ENCODE measurements at regions not wholly inside any gene's neighbourhood (a gene's known extent, or its start where the extent isn't known, plus 50 kb on each side); places are given as distances from the start of the nearest gene placed in this dataset.
A peak's percentile ranks its signal among the peaks of the same experiment; 100 is the strongest.

- TF ChIP-seq CTCF (IDR thresholded peaks at IDR 0.05) = no peak
- no peaks in the 10 kb centered on the region for H3K4me1 ChIP-seq
- no peaks in the 10 kb centered on the region for H3K9me3 ChIP-seq
- intact Hi-C loops (cut with DNase I) = no loop called here
- no peaks in the 10 kb centered on the region for H3K27me3 ChIP-seq
- DNase-seq (no peak), ATAC-seq (peak; percentile 62)
- no peak overlapping the region for H3K27ac ChIP-seq
- H3K4me3 ChIP-seq = no peak overlapping the region
- H3K36me3 ChIP-seq = no peaks in the 10 kb centered on the region
Measured at GRCh38 chr6:163688739-163689362, 274.3 kb downstream of the QKI start.

- DNase-seq (no peak), ATAC-seq (no peak)
- intact Hi-C loops (cut with DNase I) = no loop called here
- H3K36me3 ChIP-seq = no peaks in the 10 kb centered on the region
- no peaks in the 10 kb centered on the region for H3K9me3 ChIP-seq
- no peak overlapping the region for H3K27ac ChIP-seq
- no peak overlapping the region for H3K4me3 ChIP-seq
- H3K27me3 ChIP-seq = no peaks in the 10 kb centered on the region
- no peak for TF ChIP-seq CTCF (IDR thresholded peaks at IDR 0.05)
- no peaks in the 10 kb centered on the region for H3K4me1 ChIP-seq
Measured at GRCh38 chr6:163687075-163687474, 272.6 kb downstream of the QKI start.

- Histone ChIP-seq H3K4me1 (no peaks in the 10 kb centered on the region), H3K36me3 (no peaks in the 10 kb centered on the region), H3K9me3 (no peaks in the 10 kb centered on the region), H3K27me3 (no peaks in the 10 kb centered on the region), H3K27ac (no peak overlapping the region), H3K4me3 (no peak overlapping the region)
- ATAC-seq = no peak
- no peak for DNase-seq
- intact Hi-C loops (cut with DNase I) = no loop called here
- TF ChIP-seq CTCF (IDR thresholded peaks at IDR 0.05) = no peak
Measured at GRCh38 chr6:163686301-163686700, 271.8 kb downstream of the QKI start.

GRCh38 chr6:163683105-163683622 is 268.6 kb downstream of the QKI start:
- intact Hi-C loops (cut with DNase I) = no loop called here

GRCh38 chr6:163679753-163680152 is 265.2 kb downstream of the QKI start:
- TF ChIP-seq CTCF (IDR thresholded peaks at IDR 0.05) = no peak
- no peaks in the 10 kb centered on the region for H3K27me3 ChIP-seq
- H3K27ac ChIP-seq = no peak overlapping the region
- H3K4me1 ChIP-seq = no peaks in the 10 kb centered on the region
- H3K36me3 ChIP-seq = no peaks in the 10 kb centered on the region
- no peak overlapping the region for H3K4me3 ChIP-seq
- no peak for DNase-seq
- no peaks in the 10 kb centered on the region for H3K9me3 ChIP-seq
- ATAC-seq = no peak
- intact Hi-C loops (cut with DNase I) = no loop called here

More at GRCh38 chr6:163683105-163683622, 268.6 kb downstream of the QKI start:
- no peaks in the 10 kb centered on the region for H3K36me3 ChIP-seq
- ATAC-seq (no peak), DNase-seq (no peak)
- no peaks in the 10 kb centered on the region for H3K9me3 ChIP-seq
- H3K27ac ChIP-seq = no peak overlapping the region
- H3K4me1 ChIP-seq = no peaks in the 10 kb centered on the region
- H3K27me3 ChIP-seq = no peaks in the 10 kb centered on the region
- H3K4me3 ChIP-seq = no peak overlapping the region
- no peak for TF ChIP-seq CTCF (IDR thresholded peaks at IDR 0.05)
